Retinal pigment epithelial cell (primary cell): ENCODE measurements at regions not wholly inside any gene's neighbourhood (a gene's known extent, or its start where the extent isn't known, plus 50 kb on each side); places are given as distances from the start of the nearest gene placed in this dataset.

ENCODE experiments used
- DNase-seq: peaks from one replicate; pipeline ENCODE4 v3.0.0-alpha.2; 2010; ENCODE audit warnings: low read depth
- H3K4me3 ChIP-seq: 2 replicates; pipeline ENCODE4 v1.5.1; 2011; ENCODE audit warnings: mild to moderate bottlenecking, low read length, control low read depth, moderate library complexity
- TF ChIP-seq, protein P1 (sequence below): conservative IDR thresholded peaks from 2 replicates; pipeline ENCODE4 v1.5.1; 2011; ENCODE audit warnings: low read depth, low read length, control low read depth, inconsistent platforms

- no peak for DNase-seq
- TF ChIP-seq, protein P1, sequence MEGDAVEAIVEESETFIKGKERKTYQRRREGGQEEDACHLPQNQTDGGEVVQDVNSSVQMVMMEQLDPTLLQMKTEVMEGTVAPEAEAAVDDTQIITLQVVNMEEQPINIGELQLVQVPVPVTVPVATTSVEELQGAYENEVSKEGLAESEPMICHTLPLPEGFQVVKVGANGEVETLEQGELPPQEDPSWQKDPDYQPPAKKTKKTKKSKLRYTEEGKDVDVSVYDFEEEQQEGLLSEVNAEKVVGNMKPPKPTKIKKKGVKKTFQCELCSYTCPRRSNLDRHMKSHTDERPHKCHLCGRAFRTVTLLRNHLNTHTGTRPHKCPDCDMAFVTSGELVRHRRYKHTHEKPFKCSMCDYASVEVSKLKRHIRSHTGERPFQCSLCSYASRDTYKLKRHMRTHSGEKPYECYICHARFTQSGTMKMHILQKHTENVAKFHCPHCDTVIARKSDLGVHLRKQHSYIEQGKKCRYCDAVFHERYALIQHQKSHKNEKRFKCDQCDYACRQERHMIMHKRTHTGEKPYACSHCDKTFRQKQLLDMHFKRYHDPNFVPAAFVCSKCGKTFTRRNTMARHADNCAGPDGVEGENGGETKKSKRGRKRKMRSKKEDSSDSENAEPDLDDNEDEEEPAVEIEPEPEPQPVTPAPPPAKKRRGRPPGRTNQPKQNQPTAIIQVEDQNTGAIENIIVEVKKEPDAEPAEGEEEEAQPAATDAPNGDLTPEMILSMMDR, result no peak
- H3K4me3 ChIP-seq, result no peak overlapping the region
These were observed 188.4 kb upstream of the ARX start for GRCh38 chrX:25204182-25204581.

DNA sequence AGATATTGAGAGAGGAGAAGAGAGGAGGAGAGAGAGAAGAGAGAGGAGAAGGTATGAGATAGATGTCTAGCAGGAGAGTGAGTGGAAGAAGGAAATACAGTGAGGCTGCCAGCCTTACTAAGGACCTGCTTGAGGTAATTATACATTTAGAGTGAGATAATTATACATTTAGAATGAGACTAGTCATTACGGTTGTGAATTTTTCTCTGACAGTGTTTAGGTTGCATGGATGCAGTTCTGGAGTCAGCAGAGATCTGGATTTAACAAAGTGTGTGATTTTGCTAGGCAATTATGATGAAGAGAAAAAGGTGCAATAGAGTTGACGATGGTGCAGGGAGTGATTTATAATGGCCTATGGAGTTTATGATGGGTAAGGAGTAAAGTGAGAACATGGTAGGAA, 187.1 kb upstream of the ARX start:
- DNase-seq, result no peak
- no peak overlapping the region for H3K4me3 ChIP-seq
- TF ChIP-seq, protein P1, result no peak

GRCh38 chrX:25198891-25199290, 183.1 kb upstream of the ARX start:
- no peak for DNase-seq
- TF ChIP-seq, protein P1, result no peak
- H3K4me3 ChIP-seq, result no peak overlapping the region

GRCh38 chrX:25198253-25198652, 182.5 kb upstream of the ARX start:
- no peak for DNase-seq
- TF ChIP-seq, protein P1, result no peak
- no peak overlapping the region for H3K4me3 ChIP-seq

DNA sequence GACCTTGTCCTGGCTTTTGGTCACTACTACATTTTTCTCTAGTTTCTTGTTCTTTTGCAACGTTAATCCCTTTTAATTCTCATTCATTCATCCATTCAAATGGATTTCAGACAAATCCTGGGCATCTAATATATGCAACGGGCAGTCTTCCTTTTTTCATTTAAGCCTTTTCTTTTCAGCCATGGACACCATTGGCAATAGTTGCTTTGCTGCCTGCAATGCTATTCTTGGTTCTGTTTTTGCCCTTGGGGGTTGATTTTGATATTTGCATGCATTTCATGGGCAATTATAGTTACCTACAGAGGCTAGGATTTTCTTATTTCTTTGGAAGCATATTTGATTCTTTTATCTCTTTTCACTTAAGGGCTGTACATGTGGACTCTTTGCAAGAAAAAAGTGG, 180.5 kb upstream of the ARX start:
- no peak for DNase-seq
- TF ChIP-seq, protein P1, result no peak
- H3K4me3 ChIP-seq, result no peak overlapping the region

- no peak for DNase-seq
- no peak overlapping the region for H3K4me3 ChIP-seq
- TF ChIP-seq, protein P1, result no peak
These were observed 175.6 kb upstream of the ARX start for GRCh38 chrX:25191403-25191802.

DNA sequence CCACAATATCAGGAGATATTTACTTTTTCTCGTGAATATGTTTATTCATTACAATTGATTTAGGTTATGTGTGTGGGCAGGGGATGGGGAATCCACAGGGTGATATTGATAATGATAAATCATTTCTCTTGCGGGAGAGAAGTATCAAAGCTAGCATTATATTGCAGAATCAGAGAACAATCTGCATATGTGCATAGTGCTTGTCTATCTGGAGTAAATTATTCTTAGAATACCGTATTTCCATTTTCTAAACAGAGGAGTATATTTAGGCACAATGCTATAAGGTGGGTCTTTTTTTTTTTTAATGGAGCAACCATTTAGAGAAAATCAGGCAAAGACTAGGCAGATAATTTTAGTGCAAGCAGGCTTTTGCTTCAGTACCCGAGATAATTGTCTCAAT, 166.0 kb upstream of the ARX start:
- no peak overlapping the region for H3K4me3 ChIP-seq
- no peak for DNase-seq
- TF ChIP-seq, protein P1, result no peak
